Adrenal gland (tissue), 9 donors: ENCODE measurements at regions not wholly inside any gene's neighbourhood (a gene's known extent, or its start where the extent isn't known, plus 50 kb on each side); places are given as distances from the start of the nearest gene placed in this dataset.

ENCODE experiments used
- DNase-seq, 7 donors: peaks; one replicate each; pipeline ENCODE4 v3.0.0-alpha.2; 2019 to 2020
- H3K27ac ChIP-seq, 5 donors: fragments of 200-600 bp; sonication (generic) in 4 of 5; 1 replicate in 3 of 5; 2 replicates in 2 of 5; pipeline versions ENCODE4 v1.5.1 to v1.8.0; 2016 to 2020; ENCODE audit warnings: mild to moderate bottlenecking in 1 of 5
- H3K27me3 ChIP-seq: fragments of 200-600 bp; 2 replicates; pipeline ENCODE4 v1.8.0; 2021
- H3K36me3 ChIP-seq, 2 donors: fragments of 200-600 bp; replicated peaks in 1 of 2; 1 replicate in 1 of 2; 2 replicates in 1 of 2; pipeline versions ENCODE4 v1.5.1 to v1.8.0; 2018 to 2022
- H3K4me1 ChIP-seq, 2 donors: fragments of 200-600 bp; replicated peaks in 1 of 2; 1 replicate in 1 of 2; 2 replicates in 1 of 2; pipeline versions ENCODE4 v1.5.1 to v1.8.0; 2018 to 2021
- H3K4me3 ChIP-seq, 4 donors: fragments of 200-600 bp; sonication (generic) in 3 of 4; one replicate each; pipeline ENCODE4 v1.5.1; 2016 to 2018
- H3K9me3 ChIP-seq, 3 donors: fragments of 200-600 bp; sonication (generic) in 1 of 3; replicated peaks in 1 of 3; 1 replicate in 2 of 3; 2 replicates in 1 of 3; pipeline versions ENCODE4 v1.5.1 to v1.8.0; 2016 to 2021
- POLR2A ChIP-seq, 2 donors: fragments of 450-650 bp; IDR thresholded peaks; one replicate each; pipeline ENCODE4 v1.6.1; 2017; ENCODE audit warnings: antibody characterized with exemption in 2 of 2, mild to moderate bottlenecking in 2 of 2, moderate library complexity in 1 of 2
- WGBS, 4 donors: extraction: QIAGEN DNeasy Blood & Tissue Kit in 2 of 4; methylation state at CpG; one replicate each; pipeline versions ENCODE4 v1.1.5 to v1.1.7; 2013 to 2017; 5-methylcytosine and 5-hydroxymethylcytosine counted together
- intact Hi-C, 2 donors: fragments of 100-400 bp; cut with DNase I; formaldehyde crosslinking; loops; one replicate each; pipeline versions ENCODE4 v1.14.1 to v1.15.0; 2022 to 2023
- TF ChIP-seq, protein P1 (sequence below), 6 experiments: fragments of 450-650 bp in 4 of 6; fragments of 200-600 bp in 2 of 6; sonication (generic) in 1 of 6; IDR thresholded peaks; 1 replicate in 5 of 6; 2 replicates in 1 of 6; pipeline versions ENCODE4 v1.5.1 to v1.8.0; 2016 to 2021; ENCODE audit warnings: antibody characterized with exemption in 6 of 6, mild to moderate bottlenecking in 2 of 6, moderate library complexity in 1 of 6
- donor health status: healthy with polysubstance abuse.
- donor health status: Bipolar disorder and iron deficiency.
- donor health status: DM: yes; HTN: yes; CAD: no.
- donor health status: DM: no; HTN: no; CAD: no.
- donor health status: DM: no; HTN: no; CAD: no.

DNA sequence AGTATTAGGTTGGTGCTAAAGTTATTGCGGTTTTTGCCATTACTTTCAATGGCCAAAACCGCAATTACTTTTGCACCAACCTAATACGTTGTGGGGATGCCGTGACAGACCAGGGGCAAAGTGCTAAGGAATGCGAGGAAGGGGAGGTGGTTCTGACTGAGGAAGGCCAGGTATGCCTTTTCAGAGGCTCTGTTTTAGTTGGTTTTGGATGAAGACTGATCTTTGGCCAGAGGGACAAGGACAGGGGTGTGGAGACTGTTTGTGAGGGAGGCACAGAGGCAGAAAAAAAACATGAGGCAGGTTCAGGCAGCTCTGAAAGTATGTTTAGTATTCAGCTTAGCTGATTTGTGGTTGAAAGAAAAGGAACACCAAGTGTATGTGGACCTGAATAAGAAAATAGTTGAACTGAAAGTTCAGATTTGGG lies 358.2 kb downstream of the RPS6KC1 start:
- TF ChIP-seq POLR2A (IDR thresholded peaks at IDR 0.05) = no peak
- TF ChIP-seq, protein P1, sequence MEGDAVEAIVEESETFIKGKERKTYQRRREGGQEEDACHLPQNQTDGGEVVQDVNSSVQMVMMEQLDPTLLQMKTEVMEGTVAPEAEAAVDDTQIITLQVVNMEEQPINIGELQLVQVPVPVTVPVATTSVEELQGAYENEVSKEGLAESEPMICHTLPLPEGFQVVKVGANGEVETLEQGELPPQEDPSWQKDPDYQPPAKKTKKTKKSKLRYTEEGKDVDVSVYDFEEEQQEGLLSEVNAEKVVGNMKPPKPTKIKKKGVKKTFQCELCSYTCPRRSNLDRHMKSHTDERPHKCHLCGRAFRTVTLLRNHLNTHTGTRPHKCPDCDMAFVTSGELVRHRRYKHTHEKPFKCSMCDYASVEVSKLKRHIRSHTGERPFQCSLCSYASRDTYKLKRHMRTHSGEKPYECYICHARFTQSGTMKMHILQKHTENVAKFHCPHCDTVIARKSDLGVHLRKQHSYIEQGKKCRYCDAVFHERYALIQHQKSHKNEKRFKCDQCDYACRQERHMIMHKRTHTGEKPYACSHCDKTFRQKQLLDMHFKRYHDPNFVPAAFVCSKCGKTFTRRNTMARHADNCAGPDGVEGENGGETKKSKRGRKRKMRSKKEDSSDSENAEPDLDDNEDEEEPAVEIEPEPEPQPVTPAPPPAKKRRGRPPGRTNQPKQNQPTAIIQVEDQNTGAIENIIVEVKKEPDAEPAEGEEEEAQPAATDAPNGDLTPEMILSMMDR (IDR thresholded peaks at IDR 0.05) = no peak
- Histone ChIP-seq H3K4me1 (no peaks in the 10 kb centered on the region), H3K27ac (no peak overlapping the region), H3K36me3 (no peaks in the 10 kb centered on the region), H3K4me3 (no peak overlapping the region), H3K27me3 (no peaks in the 10 kb centered on the region), H3K9me3 (no peaks in the 10 kb centered on the region)
- intact Hi-C loops = no loop called here
- WGBS, 4 donors = 80 to 92% (median 87%) methylated on average over 5 of the region's 5 CpGs
- DNase-seq = no peak

DNA sequence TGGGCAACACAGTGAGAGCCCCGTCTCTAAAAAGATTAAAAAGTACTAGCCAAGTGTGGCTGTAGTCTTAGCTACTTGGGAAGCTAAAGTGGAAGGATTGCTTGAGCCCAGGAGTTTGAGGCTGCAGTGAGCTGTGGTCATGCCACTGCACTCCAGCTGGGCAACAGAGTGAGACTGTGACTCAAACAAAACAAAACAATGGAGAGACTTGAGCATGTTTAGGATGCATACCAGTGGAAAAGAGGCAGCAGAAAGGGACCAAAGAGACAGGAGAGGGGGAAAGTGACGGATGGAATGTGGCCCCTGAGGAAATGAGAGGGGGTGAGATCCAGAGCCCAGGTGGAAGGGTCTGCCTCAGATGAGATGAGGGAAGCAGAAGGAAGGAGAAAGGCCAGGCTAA lies 358.9 kb downstream of the RPS6KC1 start:
- intact Hi-C loops = no loop called here
- DNase-seq = no peak

DNA sequence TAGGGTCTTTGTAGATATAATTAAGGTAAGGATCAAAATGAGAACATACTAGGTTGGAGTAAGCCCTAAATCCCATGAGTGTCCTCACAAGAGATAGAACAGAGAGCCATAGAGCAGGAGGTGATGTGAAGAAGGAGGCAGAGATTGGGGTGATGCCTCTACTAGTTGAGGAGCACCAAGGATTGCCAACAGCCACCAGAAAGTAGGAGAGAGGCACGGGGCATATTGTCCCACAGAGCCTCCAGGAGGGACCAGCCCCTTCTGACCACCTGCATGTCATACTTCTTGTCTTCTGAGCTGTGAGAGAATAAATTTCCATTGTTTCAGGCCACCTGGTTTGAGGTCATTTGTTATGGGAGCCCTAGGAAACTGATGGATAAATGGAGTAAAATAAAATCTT lies 363.3 kb downstream of the RPS6KC1 start:
- no peak for TF ChIP-seq POLR2A (IDR thresholded peaks at IDR 0.05)
- TF ChIP-seq, protein P1 (IDR thresholded peaks at IDR 0.05) = no peak
- intact Hi-C loops = no loop called here
- no peak overlapping the region for H3K27ac ChIP-seq
- no peak overlapping the region for H3K4me3 ChIP-seq
- no peaks in the 10 kb centered on the region for H3K27me3 ChIP-seq
- H3K36me3 ChIP-seq = no peaks in the 10 kb centered on the region
- no peaks in the 10 kb centered on the region for H3K9me3 ChIP-seq
- WGBS, 4 donors = 89 to 100% (median 96%) methylated on average over 1 of the region's 1 CpG
- no peaks in the 10 kb centered on the region for H3K4me1 ChIP-seq
- DNase-seq = no peak

More for the DNA sequence above, 358.9 kb downstream of the RPS6KC1 start:
- TF ChIP-seq POLR2A (IDR thresholded peaks at IDR 0.05) = no peak
- TF ChIP-seq, protein P1 (IDR thresholded peaks at IDR 0.05) = no peak
- Histone ChIP-seq H3K27ac (no peak overlapping the region), H3K4me1 (no peaks in the 10 kb centered on the region), H3K4me3 (no peak overlapping the region), H3K27me3 (no peaks in the 10 kb centered on the region), H3K36me3 (no peaks in the 10 kb centered on the region), H3K9me3 (no peaks in the 10 kb centered on the region)
- WGBS, 4 donors = 82 to 98% (median 89%) methylated on average over 2 of the region's 2 CpGs

DNA sequence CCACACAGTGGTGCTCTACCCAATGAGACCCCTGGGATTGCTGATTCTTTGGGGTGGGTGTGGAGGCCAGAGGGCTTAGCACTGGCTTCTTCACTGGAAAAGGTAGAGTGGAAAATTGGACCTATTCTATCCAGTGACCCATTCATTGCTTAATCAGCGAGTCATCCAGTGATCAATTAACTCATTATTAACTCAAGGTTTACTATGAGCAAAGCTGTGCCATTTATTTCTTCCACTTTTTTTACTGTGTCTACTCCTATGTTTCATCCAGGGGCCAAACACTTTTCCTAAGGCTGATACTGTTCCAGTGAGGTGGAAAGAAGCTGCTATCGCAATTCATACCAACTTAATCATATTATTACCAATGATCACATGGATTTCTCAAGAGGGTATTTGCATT lies 363.9 kb downstream of the RPS6KC1 start:
- H3K27ac ChIP-seq = no peak overlapping the region
- no peaks in the 10 kb centered on the region for H3K36me3 ChIP-seq
- no peak for TF ChIP-seq POLR2A (IDR thresholded peaks at IDR 0.05)
- TF ChIP-seq, protein P1 (IDR thresholded peaks at IDR 0.05) = no peak
- H3K27me3 ChIP-seq = no peaks in the 10 kb centered on the region
- intact Hi-C loops = no loop called here
- H3K9me3 ChIP-seq = no peaks in the 10 kb centered on the region
- WGBS, 4 donors = 91 to 100% (median 96%) methylated on average over 2 of the region's 2 CpGs
- no peak overlapping the region for H3K4me3 ChIP-seq
- no peaks in the 10 kb centered on the region for H3K4me1 ChIP-seq
- no peak for DNase-seq
